KMS-11 (cell line): ENCODE measurements at regions not wholly inside any gene's neighbourhood (a gene's known extent, or its start where the extent isn't known, plus 50 kb on each side); places are given as distances from the start of the nearest gene placed in this dataset.
A peak's percentile ranks its signal among the peaks of the same experiment; 100 is the strongest.
"Not testable (repeated sequence)": the region's sequence is repeated elsewhere in the genome, so short reads cannot be mapped to it uniquely, and the experiment has no call there.

Experiments used
- H2AFZ ChIP-seq: fragments of 200-600 bp; sonication (generic); 2 replicates; pipeline ENCODE4 v1.6.1; 2016; ENCODE audit warnings: antibody characterized with exemption, mixed run types, low read depth
- H3K27ac ChIP-seq: fragments of 200-600 bp; sonication (generic); 2 replicates; pipeline ENCODE4 v1.6.1; 2016; ENCODE audit warnings: mild to moderate bottlenecking, mixed run types
- H3K27me3 ChIP-seq: fragments of 200-600 bp; sonication (generic); 2 replicates; pipeline ENCODE4 v1.6.1; 2017; ENCODE audit warnings: mild to moderate bottlenecking, low read depth, mixed run types, moderate library complexity; ENCODE audit not compliant: insufficient read depth
- H3K36me3 ChIP-seq: fragments of 200-600 bp; sonication (generic); 2 replicates; pipeline ENCODE4 v1.6.1; 2017; ENCODE audit warnings: mild to moderate bottlenecking, mixed run types; ENCODE audit not compliant: insufficient read depth
- H3K4me1 ChIP-seq: fragments of 200-600 bp; sonication (generic); 2 replicates; pipeline ENCODE4 v1.6.1; 2016; ENCODE audit warnings: mild to moderate bottlenecking, low read depth, mixed run types; ENCODE audit not compliant: poor library complexity, severe bottlenecking
- H3K4me2 ChIP-seq: fragments of 200-600 bp; sonication (generic); 2 replicates; pipeline ENCODE4 v1.7.0; 2016; ENCODE audit warnings: mild to moderate bottlenecking, mixed run types
- H3K4me3 ChIP-seq: fragments of 200-600 bp; sonication (generic); IDR thresholded peaks from 2 replicates; pipeline ENCODE4 v1.6.1; 2017; ENCODE audit warnings: low read depth, low read length, mixed read lengths; ENCODE audit not compliant: insufficient read depth
- H3K79me2 ChIP-seq: fragments of 200-600 bp; sonication (generic); 2 replicates; pipeline ENCODE4 v1.6.1; 2016; ENCODE audit warnings: low read depth, mixed run types; ENCODE audit not compliant: insufficient read depth
- H3K9ac ChIP-seq: fragments of 200-600 bp; sonication (generic); 2 replicates; pipeline ENCODE4 v1.6.1; 2016; ENCODE audit warnings: mild to moderate bottlenecking, mixed run types
- H4K20me1 ChIP-seq: fragments of 200-600 bp; sonication (generic); 2 replicates; pipeline ENCODE4 v1.6.1; 2016; ENCODE audit warnings: mild to moderate bottlenecking, mixed run types; ENCODE audit not compliant: insufficient read depth
- CTCF ChIP-seq: fragments of 200-600 bp; sonication (generic); conservative IDR thresholded peaks from 2 replicates; pipeline ENCODE4 v1.6.1; 2017; ENCODE audit warnings: low read depth, mild to moderate bottlenecking, antibody characterized with exemption, low read length, moderate library complexity, mixed read lengths

- Histone ChIP-seq H3K27me3 (no peaks in the 10 kb centered on the region), H3K4me3 (no peak overlapping the region), H3K4me2 (no peak overlapping the region; the same call in 1 of the 2 replicates), H3K27ac (no peak overlapping the region), H3K36me3 (no peaks in the 10 kb centered on the region), H3K79me2 (no peaks in the 10 kb centered on the region), H4K20me1 (no peaks in the 10 kb centered on the region), H3K4me1 (peaks cover 8% of the 10 kb centered on the region), H3K9ac (no peak overlapping the region), H2AFZ (no peak overlapping the region)
- no peak for TF ChIP-seq CTCF
Observed at GRCh38 chr16:31664683-31665482, 137.2 kb downstream of the AHSP start.

- H3K9ac ChIP-seq: no peak overlapping the region
- H3K27ac ChIP-seq: no peak overlapping the region
- no peaks in the 10 kb centered on the region for H3K27me3 ChIP-seq
- no peak overlapping the region for H3K4me2 ChIP-seq
- no peaks in the 10 kb centered on the region for H4K20me1 ChIP-seq
- peaks cover 8% of the 10 kb centered on the region for H3K4me1 ChIP-seq
- H2AFZ ChIP-seq: no peak overlapping the region
- H3K79me2 ChIP-seq: no peaks in the 10 kb centered on the region
- no peaks in the 10 kb centered on the region for H3K36me3 ChIP-seq
- no peak for TF ChIP-seq CTCF
- no peak overlapping the region for H3K4me3 ChIP-seq
Observed at GRCh38 chr16:31674686-31675085, 147.0 kb downstream of the AHSP start.

- H3K4me2 ChIP-seq: no peak overlapping the region; the same call in 1 of the 2 replicates
- H3K36me3 ChIP-seq: no peaks in the 10 kb centered on the region
- H3K4me3 ChIP-seq: no peak overlapping the region
- no peak overlapping the region for H3K9ac ChIP-seq
- no peak overlapping the region for H3K27ac ChIP-seq
- H3K79me2 ChIP-seq: no peaks in the 10 kb centered on the region
- H3K4me1 ChIP-seq: peaks cover 8% of the 10 kb centered on the region
- no peaks in the 10 kb centered on the region for H3K27me3 ChIP-seq
- H2AFZ ChIP-seq: 0 out of 2 replicates have a peak overlapping the region, but pooled peaks have one; percentile 31
- no peak for TF ChIP-seq CTCF
- H4K20me1 ChIP-seq: no peaks in the 10 kb centered on the region
Observed at GRCh38 chr16:31676731-31677130, 149.0 kb downstream of the AHSP start.

GRCh38 chr16:31678649-31679325, 151.1 kb downstream of the AHSP start:
- no peak overlapping the region for H3K4me2 ChIP-seq
- H2AFZ ChIP-seq: no peak overlapping the region
- no peak overlapping the region for H3K9ac ChIP-seq
- no peak for TF ChIP-seq CTCF
- no peak overlapping the region for H3K4me3 ChIP-seq
- H3K36me3 ChIP-seq: no peaks in the 10 kb centered on the region
- no peaks in the 10 kb centered on the region for H3K27me3 ChIP-seq
- H4K20me1 ChIP-seq: no peaks in the 10 kb centered on the region
- no peak overlapping the region for H3K27ac ChIP-seq
- H3K4me1 ChIP-seq: peaks cover 8% of the 10 kb centered on the region
- no peaks in the 10 kb centered on the region for H3K79me2 ChIP-seq

GRCh38 chr16:31689331-31689730, 161.6 kb downstream of the AHSP start:
- not testable (repeated sequence) for H3K4me3 ChIP-seq, H3K9ac ChIP-seq, H3K79me2 ChIP-seq, H2AFZ ChIP-seq, H3K4me2 ChIP-seq, H4K20me1 ChIP-seq, H3K27ac ChIP-seq, H3K4me1 ChIP-seq, H3K27me3 ChIP-seq, H3K36me3 ChIP-seq

- not testable (repeated sequence) for H3K79me2 ChIP-seq, H4K20me1 ChIP-seq, H3K27ac ChIP-seq, H3K4me2 ChIP-seq, H3K4me3 ChIP-seq, H3K36me3 ChIP-seq, H3K4me1 ChIP-seq, H3K27me3 ChIP-seq, H2AFZ ChIP-seq, H3K9ac ChIP-seq
Observed at GRCh38 chr16:31692338-31692737, 164.6 kb downstream of the AHSP start.
